GM10248 (cell line): ENCODE measurements at regions not wholly inside any gene's neighbourhood (a gene's known extent, or its start where the extent isn't known, plus 50 kb on each side); places are given as distances from the start of the nearest gene placed in this dataset.
"Not testable (repeated sequence)": the region's sequence is repeated elsewhere in the genome, so short reads cannot be mapped to it uniquely, and the experiment has no call there.

Experiments used
- CTCF ChIA-PET: fragments of 300-600 bp; sonication (Branson Sonifier 250); formaldehyde crosslinking; extraction: SDS; loops from one replicate; lab custom pipeline; 2021; ENCODE audit warnings: antibody characterized with exemption; lab: Yijun Ruan, JAX
- POLR2A ChIA-PET: fragments of 350-650 bp; sonication (Branson Sonifier 250); formaldehyde crosslinking; extraction: SDS; loops from one replicate; lab custom pipeline; 2020; ENCODE audit warnings: antibody characterized with exemption; lab: Yijun Ruan, JAX
- DNase-seq: peaks from one replicate; pipeline ENCODE4 v3.0.0; 2012; ENCODE audit errors: extremely low spot score
- CTCF ChIP-seq: IDR thresholded peaks from 2 replicates; pipeline ENCODE4 v1.5.1; 2012; ENCODE audit warnings: mild to moderate bottlenecking, low read depth; ENCODE audit errors: extremely low read depth, missing control alignments, control extremely low read depth

- no peak for TF ChIP-seq CTCF
- CTCF ChIA-PET: interaction anchor here (1.1 to 1.6 kb wide), 3 partner anchors 10 to 45 kb away, joined by 3 to 4 read pairs (median 3); no protein-coding TSS in a partner anchor
- no peak for DNase-seq
- POLR2A ChIA-PET: no interaction called here
Observed at GRCh38 chr14:52175982-52176502, 91.5 kb upstream of the PTGDR start.

GRCh38 chr14:52171932-52172331 is 95.6 kb upstream of the PTGDR start:
- CTCF ChIA-PET: not testable (repeated sequence)

GRCh38 chr14:52166822-52167221 is 98.0 kb upstream of the NID2 start:
- DNase-seq: no peak
- ChIA-PET POLR2A (no interaction called here), CTCF (interaction anchor here (0.8 kb wide), 1 partner anchor 11 kb away, joined by 4 read pairs; no protein-coding TSS in a partner anchor)
- TF ChIP-seq CTCF: no peak

More at GRCh38 chr14:52171932-52172331, 95.6 kb upstream of the PTGDR start:
- POLR2A ChIA-PET, DNase-seq: not testable (repeated sequence)

- no peak for TF ChIP-seq CTCF
- DNase-seq: no peak
- ChIA-PET CTCF (interaction anchor here (1.4 kb wide), 1 partner anchor 12 kb away, joined by 4 read pairs; no protein-coding TSS in a partner anchor), POLR2A (no interaction called here)
Observed at GRCh38 chr14:52155651-52156213, 86.9 kb upstream of the NID2 start.

GRCh38 chr14:52154992-52155650 is 86.3 kb upstream of the NID2 start:
- no peak for TF ChIP-seq CTCF
- CTCF ChIA-PET: interaction anchor here (1.4 kb wide), 1 partner anchor 12 kb away, joined by 4 read pairs; no protein-coding TSS in a partner anchor
- no peak for DNase-seq
- POLR2A ChIA-PET: no interaction called here

- ChIA-PET CTCF (no interaction called here), POLR2A (no interaction called here)
- no peak for TF ChIP-seq CTCF
- no peak for DNase-seq
Observed at GRCh38 chr14:52153939-52154338, 85.1 kb upstream of the NID2 start.

GRCh38 chr14:52150162-52150561 is 81.3 kb upstream of the NID2 start:
- no peak for TF ChIP-seq CTCF
- no peak for DNase-seq
- ChIA-PET CTCF (no interaction called here), POLR2A (no interaction called here)
